Nephron (organoid): ENCODE measurements at regions not wholly inside any gene's neighbourhood (a gene's known extent, or its start where the extent isn't known, plus 50 kb on each side); places are given as distances from the start of the nearest gene placed in this dataset.

Experiments used
- H3K27ac Mint-ChIP-seq, 3 experiments: 2 replicates each; pipeline ENCODE4 v1.8.0; 2020; ENCODE audit warnings: mixed read lengths in 3 of 3, mild to moderate bottlenecking in 2 of 3, moderate library complexity in 1 of 3
- H3K27me3 Mint-ChIP-seq: 2 replicates; pipeline ENCODE4 v1.8.0; 2021; ENCODE audit warnings: low read depth, mild to moderate bottlenecking, moderate library complexity, mixed read lengths
- H3K36me3 Mint-ChIP-seq: 2 replicates; pipeline ENCODE4 v1.8.0; 2020; ENCODE audit warnings: low read depth, mixed read lengths
- H3K4me1 Mint-ChIP-seq: 2 replicates; pipeline ENCODE4 v1.8.0; 2020; ENCODE audit warnings: mixed read lengths
- H3K4me3 Mint-ChIP-seq, 3 experiments: 2 replicates each; pipeline ENCODE4 v1.8.0; 2020; ENCODE audit warnings: mild to moderate bottlenecking in 3 of 3, mixed read lengths in 3 of 3, moderate library complexity in 2 of 3
- H3K9me3 Mint-ChIP-seq: 2 replicates; pipeline ENCODE4 v1.8.0; 2020; ENCODE audit warnings: mixed read lengths
- TF ChIP-seq, protein P1 (sequence below), 3 experiments: fragments of 200-600 bp; sonication (generic); IDR thresholded peaks; one replicate each; pipeline ENCODE4 v1.5.0; 2021; ENCODE audit warnings: antibody characterized with exemption in 3 of 3; ENCODE audit not compliant: unreplicated experiment in 3 of 3

DNA sequence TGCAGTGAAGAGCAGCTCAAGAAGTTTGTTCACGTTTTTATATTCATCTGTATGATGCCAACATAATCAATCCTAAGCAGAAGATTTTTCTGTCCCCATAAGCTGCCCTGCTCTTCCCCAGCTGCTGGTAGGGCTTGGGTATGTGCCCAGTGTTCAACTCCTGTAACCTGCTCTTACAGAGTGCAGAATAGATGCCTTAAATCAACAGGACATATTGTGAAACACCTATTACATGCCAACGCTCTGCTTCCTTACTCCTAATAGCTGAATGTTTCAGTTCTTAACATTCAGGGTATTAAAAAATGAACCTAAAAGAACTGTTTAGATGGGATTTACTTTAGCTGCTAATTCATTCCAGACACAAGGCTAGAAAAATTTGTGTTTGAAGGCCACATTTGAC, 190.9 kb downstream of the HS3ST3A1 start:
- Mint-ChIP-seq H3K4me3 (no peak overlapping the region), H3K4me1 (no peaks in the 10 kb centered on the region)

DNA sequence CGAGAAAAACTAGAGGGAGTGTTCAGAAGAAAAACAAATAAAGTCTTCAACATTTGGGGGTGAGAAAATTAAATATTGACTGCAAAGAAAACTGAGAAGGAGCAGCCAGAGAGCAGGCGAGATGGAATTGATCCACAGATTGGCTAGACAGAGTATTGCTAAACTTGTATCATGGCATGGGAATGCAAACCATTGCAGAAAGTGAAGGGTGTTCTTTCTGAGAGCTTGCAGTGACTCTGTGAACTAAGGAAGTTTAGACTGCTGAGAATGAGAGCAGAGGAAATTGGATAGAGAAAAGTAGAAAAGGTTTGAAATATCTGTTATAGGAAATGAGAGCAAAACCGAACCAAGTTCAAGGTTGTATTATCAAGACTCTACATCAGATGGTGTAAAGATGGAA, 191.5 kb downstream of the HS3ST3A1 start:
- no peaks in the 10 kb centered on the region for H3K9me3 Mint-ChIP-seq
- no peak overlapping the region for H3K4me3 Mint-ChIP-seq
- H3K4me1 Mint-ChIP-seq: no peaks in the 10 kb centered on the region
- TF ChIP-seq, protein P1, sequence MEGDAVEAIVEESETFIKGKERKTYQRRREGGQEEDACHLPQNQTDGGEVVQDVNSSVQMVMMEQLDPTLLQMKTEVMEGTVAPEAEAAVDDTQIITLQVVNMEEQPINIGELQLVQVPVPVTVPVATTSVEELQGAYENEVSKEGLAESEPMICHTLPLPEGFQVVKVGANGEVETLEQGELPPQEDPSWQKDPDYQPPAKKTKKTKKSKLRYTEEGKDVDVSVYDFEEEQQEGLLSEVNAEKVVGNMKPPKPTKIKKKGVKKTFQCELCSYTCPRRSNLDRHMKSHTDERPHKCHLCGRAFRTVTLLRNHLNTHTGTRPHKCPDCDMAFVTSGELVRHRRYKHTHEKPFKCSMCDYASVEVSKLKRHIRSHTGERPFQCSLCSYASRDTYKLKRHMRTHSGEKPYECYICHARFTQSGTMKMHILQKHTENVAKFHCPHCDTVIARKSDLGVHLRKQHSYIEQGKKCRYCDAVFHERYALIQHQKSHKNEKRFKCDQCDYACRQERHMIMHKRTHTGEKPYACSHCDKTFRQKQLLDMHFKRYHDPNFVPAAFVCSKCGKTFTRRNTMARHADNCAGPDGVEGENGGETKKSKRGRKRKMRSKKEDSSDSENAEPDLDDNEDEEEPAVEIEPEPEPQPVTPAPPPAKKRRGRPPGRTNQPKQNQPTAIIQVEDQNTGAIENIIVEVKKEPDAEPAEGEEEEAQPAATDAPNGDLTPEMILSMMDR (IDR thresholded peaks at IDR 0.05; ENCODE audit: unreplicated experiment in 3 of 3): no peak
- peak overlapping the region in 1 of 3 experiments; percentile 60 for H3K27ac Mint-ChIP-seq
- H3K27me3 Mint-ChIP-seq: peaks cover 9% of the 10 kb centered on the region
- no peaks in the 10 kb centered on the region for H3K36me3 Mint-ChIP-seq

More for the DNA sequence above, 190.9 kb downstream of the HS3ST3A1 start:
- Mint-ChIP-seq H3K9me3 (no peaks in the 10 kb centered on the region), H3K27ac (no peak overlapping the region), H3K36me3 (no peaks in the 10 kb centered on the region), H3K27me3 (peaks cover 9% of the 10 kb centered on the region)
- TF ChIP-seq, protein P1 (IDR thresholded peaks at IDR 0.05; ENCODE audit: unreplicated experiment in 3 of 3): no peak

DNA sequence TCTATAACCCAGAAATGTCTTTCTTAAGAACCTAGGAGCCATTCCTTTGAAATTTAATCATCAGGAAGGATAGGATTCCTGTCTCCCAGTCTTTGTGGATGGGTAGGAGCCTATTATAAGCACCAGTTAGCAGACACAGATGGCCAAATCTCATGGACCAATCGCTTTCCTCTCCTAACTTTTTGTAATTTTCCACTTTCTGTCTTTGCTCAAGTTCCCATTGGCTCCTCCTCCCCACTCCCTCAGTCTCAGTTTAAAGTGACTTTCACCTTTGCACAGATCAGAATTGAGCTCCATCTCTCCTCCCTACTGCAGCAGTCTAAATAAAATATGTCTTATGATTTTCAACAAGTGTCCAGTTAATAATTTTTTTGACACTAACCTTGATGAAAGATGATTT, 192.3 kb downstream of the HS3ST3A1 start:
- Mint-ChIP-seq H3K4me3 (no peak overlapping the region), H3K36me3 (no peaks in the 10 kb centered on the region), H3K9me3 (no peaks in the 10 kb centered on the region), H3K27ac (peak overlapping the region in 2 of 3 experiments; percentile 4 to 60), H3K4me1 (no peaks in the 10 kb centered on the region), H3K27me3 (peaks cover 5% of the 10 kb centered on the region)
- TF ChIP-seq, protein P1 (IDR thresholded peaks at IDR 0.05; ENCODE audit: unreplicated experiment in 3 of 3): no peak

DNA sequence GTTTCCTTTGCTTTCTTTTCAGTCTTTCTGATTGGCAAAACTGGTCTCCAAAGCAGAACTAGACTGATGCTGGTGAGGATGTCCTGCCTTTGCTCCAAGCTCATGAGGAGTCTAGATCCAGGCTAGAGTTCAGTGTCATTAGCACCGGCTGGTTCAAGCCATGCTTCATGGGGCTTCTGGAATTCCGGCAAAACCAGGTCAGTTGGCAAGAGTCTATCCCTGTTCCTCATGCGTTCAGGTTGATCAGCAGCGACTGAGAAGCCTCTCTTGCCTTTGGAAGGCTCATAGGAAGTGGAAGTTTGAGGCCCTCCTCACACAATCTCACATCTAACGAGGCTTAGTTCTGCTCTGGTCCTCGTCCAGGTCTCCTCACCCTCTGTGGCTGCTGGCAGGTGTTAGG, 194.3 kb downstream of the HS3ST3A1 start:
- Mint-ChIP-seq H3K27me3 (peaks cover 5% of the 10 kb centered on the region), H3K4me1 (no peaks in the 10 kb centered on the region), H3K36me3 (no peaks in the 10 kb centered on the region), H3K27ac (no peak overlapping the region), H3K4me3 (no peak overlapping the region), H3K9me3 (no peaks in the 10 kb centered on the region)
- TF ChIP-seq, protein P1 (IDR thresholded peaks at IDR 0.05; ENCODE audit: unreplicated experiment in 3 of 3): no peak

DNA sequence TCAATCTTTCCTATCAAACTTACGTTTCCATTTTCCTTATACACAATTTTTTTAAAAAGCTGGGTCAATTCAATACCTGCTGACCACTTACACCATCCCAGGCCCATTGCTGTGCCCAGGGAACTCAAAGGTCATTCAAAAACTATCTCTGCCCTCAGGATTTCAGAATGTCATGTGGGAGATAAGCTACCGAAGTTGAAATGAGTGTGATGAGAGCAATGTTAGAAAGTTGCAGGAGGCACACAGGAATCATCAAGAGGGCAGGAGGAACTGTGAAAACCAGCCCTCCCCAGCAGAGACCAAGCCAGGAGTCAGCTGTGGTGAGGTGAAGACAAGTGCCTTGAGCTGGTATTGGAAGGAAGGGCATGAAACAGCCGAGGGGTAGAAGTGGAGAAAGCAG, 195.9 kb downstream of the HS3ST3A1 start:
- peaks cover 5% of the 10 kb centered on the region for H3K27me3 Mint-ChIP-seq
- H3K4me3 Mint-ChIP-seq: no peak overlapping the region
- H3K36me3 Mint-ChIP-seq: no peaks in the 10 kb centered on the region
- TF ChIP-seq, protein P1 (IDR thresholded peaks at IDR 0.05; ENCODE audit: unreplicated experiment in 3 of 3): no peak
- no peaks in the 10 kb centered on the region for H3K4me1 Mint-ChIP-seq
- no peaks in the 10 kb centered on the region for H3K9me3 Mint-ChIP-seq
- no peak overlapping the region for H3K27ac Mint-ChIP-seq

DNA sequence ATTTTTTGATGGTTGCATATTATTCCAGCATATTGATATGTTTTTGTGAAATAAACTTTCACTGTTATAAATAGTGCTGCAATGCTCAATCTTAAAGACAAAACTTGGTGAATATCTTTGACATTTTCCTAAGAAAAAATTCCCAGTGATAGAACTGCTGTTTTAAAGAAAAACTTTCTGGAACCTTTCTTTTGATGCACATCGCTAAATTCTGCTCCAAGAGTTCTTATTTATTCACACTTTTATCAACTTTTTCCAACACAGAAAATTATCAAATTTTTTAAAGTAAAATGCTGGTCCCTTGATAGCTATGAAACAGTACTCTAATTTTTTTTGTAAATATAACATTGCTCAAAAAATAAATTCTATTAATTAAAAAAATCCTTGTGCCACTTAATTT, 196.6 kb downstream of the HS3ST3A1 start:
- Mint-ChIP-seq H3K27me3 (peaks cover 9% of the 10 kb centered on the region), H3K27ac (no peak overlapping the region), H3K4me3 (no peak overlapping the region), H3K9me3 (no peaks in the 10 kb centered on the region), H3K36me3 (no peaks in the 10 kb centered on the region), H3K4me1 (no peaks in the 10 kb centered on the region)
- TF ChIP-seq, protein P1 (IDR thresholded peaks at IDR 0.05; ENCODE audit: unreplicated experiment in 3 of 3): no peak
